Pancreas (tissue), 10 donors: ENCODE measurements at regions not wholly inside any gene's neighbourhood (a gene's known extent, or its start where the extent isn't known, plus 50 kb on each side); places are given as distances from the start of the nearest gene placed in this dataset.
"Not testable (repeated sequence)": the region's sequence is repeated elsewhere in the genome, so short reads cannot be mapped to it uniquely, and the experiment has no call there.

Experiments
- ATAC-seq, 4 donors: fragments of 200-7000 bp; cut with Tn5 transposase; one replicate each; pipeline versions ENCODE4 v1.8.0 to v1.9.1; 2020; ENCODE audit warnings: mild to moderate bottlenecking in 4 of 4, moderate library complexity in 4 of 4
- DNase-seq, 6 donors: peaks; one replicate each; pipeline ENCODE4 v3.0.0-alpha.2; 2020
- FAIRE-seq: peaks from 2 replicates; lab custom pipeline; 2012; peaks lifted over from hg19 to GRCh38; lab: Jason Lieb, UNC
- H3K27ac ChIP-seq, 4 donors: fragments of 200-600 bp; sonication (generic); 1 replicate in 3 of 4; 2 replicates in 1 of 4; pipeline versions ENCODE4 v1.5.0 to v1.8.0; 2020
- H3K27me3 ChIP-seq, 4 donors: fragments of 200-600 bp; one replicate each; pipeline ENCODE4 v1.8.0; 2021
- H3K36me3 ChIP-seq, 3 donors: fragments of 200-600 bp; sonication (generic) in 1 of 3; one replicate each; pipeline versions ENCODE4 v1.5.0 to v1.8.0; 2020 to 2021
- H3K4me1 ChIP-seq, 3 donors: fragments of 200-600 bp; one replicate each; pipeline ENCODE4 v1.8.0; 2021
- H3K4me3 ChIP-seq, 4 donors: fragments of 200-600 bp; sonication (generic) in 2 of 4; one replicate each; pipeline versions ENCODE4 v1.5.0 to v1.8.0; 2020 to 2021
- H3K9me3 ChIP-seq, 4 donors: fragments of 200-600 bp; one replicate each; pipeline ENCODE4 v1.8.0; 2021
- WGBS, 2 donors: extraction: QIAGEN DNeasy Blood & Tissue Kit; methylation state at CpG; one replicate each; pipeline ENCODE4 v1.1.7; 2013; 5-methylcytosine and 5-hydroxymethylcytosine counted together
- intact Hi-C, 3 donors: fragments of 100-400 bp; cut with DNase I; formaldehyde crosslinking; loops; one replicate each; pipeline versions ENCODE4 v1.11.1 to v1.14.2; 2022
- TF ChIP-seq, protein P1 (sequence below), 4 donors: fragments of 200-600 bp; sonication (generic) in 3 of 4; IDR thresholded peaks; one replicate each; pipeline versions ENCODE4 v1.5.0 to v1.8.0; 2021; ENCODE audit warnings: antibody characterized with exemption in 4 of 4
- donor health status: healthy with polysubstance abuse.
- donor health status: DM: no; HTN: no; CAD: no; lungs with moderate emphysema.
- donor health status: DM: no; HTN: no; CAD: no.
- donor health status: control.
- donor health status: control.
- donor health status: Bipolar disorder and iron deficiency.
- donor health status: DM: yes; HTN: yes; CAD: no.
- donor health status: DM: no; HTN: no; CAD: no.
- donor health status: DM: no; HTN: no; CAD: no.
- donor health status: DM: yes; HTN: yes; CAD: no.

DNA sequence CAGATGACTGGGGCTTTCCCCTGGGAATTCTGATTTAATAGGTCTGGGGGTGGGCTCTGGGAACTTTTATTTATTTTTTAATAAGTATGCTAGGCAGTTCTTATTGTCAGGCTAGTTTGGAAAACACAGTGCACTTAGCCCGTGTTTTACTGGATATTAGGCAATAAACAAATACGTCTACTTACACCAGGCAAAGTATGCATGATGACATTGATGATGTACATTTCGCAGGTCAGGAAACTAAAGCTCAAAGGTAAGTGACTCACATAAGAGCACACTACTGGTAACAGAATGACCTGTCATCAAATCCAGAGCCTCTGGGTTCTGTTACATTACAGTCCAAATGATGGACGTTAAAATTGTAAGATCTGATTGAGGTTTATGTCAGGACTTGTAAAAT, 144.4 kb upstream of the EXOC2 start:
- ATAC-seq: no peak

GRCh38 chr6:836276-836853, 143.4 kb upstream of the EXOC2 start:
- H3K27me3 ChIP-seq: no peaks in the 10 kb centered on the region
- intact Hi-C loops: no loop called here
- TF ChIP-seq, protein P1, sequence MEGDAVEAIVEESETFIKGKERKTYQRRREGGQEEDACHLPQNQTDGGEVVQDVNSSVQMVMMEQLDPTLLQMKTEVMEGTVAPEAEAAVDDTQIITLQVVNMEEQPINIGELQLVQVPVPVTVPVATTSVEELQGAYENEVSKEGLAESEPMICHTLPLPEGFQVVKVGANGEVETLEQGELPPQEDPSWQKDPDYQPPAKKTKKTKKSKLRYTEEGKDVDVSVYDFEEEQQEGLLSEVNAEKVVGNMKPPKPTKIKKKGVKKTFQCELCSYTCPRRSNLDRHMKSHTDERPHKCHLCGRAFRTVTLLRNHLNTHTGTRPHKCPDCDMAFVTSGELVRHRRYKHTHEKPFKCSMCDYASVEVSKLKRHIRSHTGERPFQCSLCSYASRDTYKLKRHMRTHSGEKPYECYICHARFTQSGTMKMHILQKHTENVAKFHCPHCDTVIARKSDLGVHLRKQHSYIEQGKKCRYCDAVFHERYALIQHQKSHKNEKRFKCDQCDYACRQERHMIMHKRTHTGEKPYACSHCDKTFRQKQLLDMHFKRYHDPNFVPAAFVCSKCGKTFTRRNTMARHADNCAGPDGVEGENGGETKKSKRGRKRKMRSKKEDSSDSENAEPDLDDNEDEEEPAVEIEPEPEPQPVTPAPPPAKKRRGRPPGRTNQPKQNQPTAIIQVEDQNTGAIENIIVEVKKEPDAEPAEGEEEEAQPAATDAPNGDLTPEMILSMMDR (IDR thresholded peaks at IDR 0.05): no peak
- no peak overlapping the region for H3K4me3 ChIP-seq
- no peak for FAIRE-seq
- no peak overlapping the region for H3K27ac ChIP-seq
- 85 to 88% methylated on average over 2 of the region's 2 CpGs for WGBS, 2 donors
- H3K4me1 ChIP-seq: no peaks in the 10 kb centered on the region
- H3K36me3 ChIP-seq: no peaks in the 10 kb centered on the region
- DNase-seq: no peak
- ATAC-seq: peak in 1 of 4 donors; percentile 40
- H3K9me3 ChIP-seq: no peaks in the 10 kb centered on the region

More for the DNA sequence above, 144.4 kb upstream of the EXOC2 start:
- TF ChIP-seq, protein P1 (IDR thresholded peaks at IDR 0.05): no peak
- H3K4me3 ChIP-seq: no peak overlapping the region
- FAIRE-seq (no peak), DNase-seq (no peak)
- no peaks in the 10 kb centered on the region for H3K36me3 ChIP-seq
- intact Hi-C loops: no loop called here
- no peaks in the 10 kb centered on the region for H3K4me1 ChIP-seq
- no peak overlapping the region for H3K27ac ChIP-seq
- 67 to 77% methylated on average over 4 of the region's 4 CpGs for WGBS, 2 donors
- no peaks in the 10 kb centered on the region for H3K27me3 ChIP-seq
- no peaks in the 10 kb centered on the region for H3K9me3 ChIP-seq

DNA sequence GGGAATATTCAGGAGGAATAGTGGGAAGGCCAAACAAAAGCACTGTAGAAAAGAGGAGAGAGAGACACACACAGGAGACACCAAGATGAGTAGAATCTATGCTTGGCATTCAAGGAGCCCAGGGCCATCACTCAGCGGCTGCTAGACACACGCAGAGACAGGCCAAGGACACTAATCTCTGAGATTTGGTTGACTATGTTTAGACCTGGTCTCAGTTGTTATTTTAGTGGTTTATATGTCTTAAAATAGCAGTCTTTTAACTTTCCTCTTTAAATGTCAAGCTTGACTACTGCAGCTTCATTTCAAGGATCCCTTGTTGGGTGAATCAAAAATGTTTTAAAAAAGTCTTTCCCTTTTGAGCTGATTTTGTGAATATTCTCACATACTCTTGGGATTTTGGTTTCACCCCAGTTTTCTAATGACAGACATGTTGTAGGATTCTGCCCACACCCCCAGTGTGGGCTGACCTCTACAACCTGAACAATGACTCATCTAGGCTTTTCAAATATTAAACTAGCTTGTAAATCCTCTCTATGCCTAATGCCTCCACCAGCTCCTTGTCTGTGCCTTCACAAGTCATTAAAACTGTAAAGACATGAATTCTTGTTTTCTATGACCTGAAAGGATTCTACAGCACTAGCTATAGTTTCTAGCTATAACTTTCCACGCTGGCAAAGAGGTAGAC, 142.7 kb upstream of the EXOC2 start:
- peak in 1 of 4 donors; percentile 48 for ATAC-seq
- WGBS, 2 donors: 89 to 91% methylated on average over 3 of the region's 3 CpGs
- intact Hi-C loops: no loop called here

GRCh38 chr6:834866-835265, 141.9 kb upstream of the EXOC2 start:
- H3K27me3 ChIP-seq: no peaks in the 10 kb centered on the region
- H3K4me3 ChIP-seq: no peak overlapping the region
- no peaks in the 10 kb centered on the region for H3K36me3 ChIP-seq
- 80 to 82% methylated on average over 2 of the region's 2 CpGs for WGBS, 2 donors
- ATAC-seq (peak in 1 of 4 donors; percentile 18), FAIRE-seq (no peak), DNase-seq (no peak)
- no peak overlapping the region for H3K27ac ChIP-seq
- H3K4me1 ChIP-seq: no peaks in the 10 kb centered on the region
- TF ChIP-seq, protein P1 (IDR thresholded peaks at IDR 0.05): no peak
- H3K9me3 ChIP-seq: no peaks in the 10 kb centered on the region
- intact Hi-C loops: no loop called here

More for the DNA sequence above, 142.7 kb upstream of the EXOC2 start:
- Histone ChIP-seq H3K27ac (no peak overlapping the region), H3K4me3 (no peak overlapping the region), H3K4me1 (no peaks in the 10 kb centered on the region), H3K27me3 (no peaks in the 10 kb centered on the region), H3K36me3 (no peaks in the 10 kb centered on the region), H3K9me3 (no peaks in the 10 kb centered on the region)
- DNase-seq: no peak
- TF ChIP-seq, protein P1 (IDR thresholded peaks at IDR 0.05): no peak
- no peak for FAIRE-seq

GRCh38 chr6:834190-834589, 141.3 kb upstream of the EXOC2 start:
- TF ChIP-seq, protein P1 (IDR thresholded peaks at IDR 0.05): no peak
- Histone ChIP-seq H3K27me3 (no peaks in the 10 kb centered on the region), H3K27ac (no peak overlapping the region), H3K36me3 (no peaks in the 10 kb centered on the region), H3K9me3 (no peaks in the 10 kb centered on the region), H3K4me3 (no peak overlapping the region), H3K4me1 (no peaks in the 10 kb centered on the region)
- ATAC-seq: no peak
- intact Hi-C loops: no loop called here
- WGBS, 2 donors: 86 to 92% methylated on average over 2 of the region's 2 CpGs
- no peak for FAIRE-seq
- DNase-seq: no peak

DNA sequence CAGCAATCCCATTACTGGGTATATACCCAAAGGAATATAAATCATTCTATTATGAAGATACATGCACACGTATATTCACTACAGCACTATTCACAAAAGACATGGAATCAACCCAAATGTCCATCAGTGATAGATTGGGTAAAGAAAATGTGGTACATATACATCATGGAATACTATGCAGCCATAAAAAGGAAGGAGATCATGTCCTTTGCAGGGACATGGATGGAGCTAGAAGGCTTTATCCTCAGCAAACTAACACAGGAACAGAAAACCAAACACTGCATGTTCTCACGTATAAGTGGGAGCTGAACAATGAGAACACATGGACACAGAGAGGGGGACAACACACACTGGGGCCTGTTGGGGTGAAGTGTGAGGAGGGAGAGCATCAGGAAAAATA, 139.9 kb upstream of the EXOC2 start:
- H3K9me3 ChIP-seq, ATAC-seq, H3K4me3 ChIP-seq, FAIRE-seq, H3K27me3 ChIP-seq, intact Hi-C loops, H3K4me1 ChIP-seq, H3K36me3 ChIP-seq, DNase-seq, H3K27ac ChIP-seq: not testable (repeated sequence)
- 89 to 96% methylated on average over 2 of the region's 2 CpGs for WGBS, 2 donors
